ENCODE measurements at regions not wholly inside any gene's neighbourhood (a gene's known extent, or its start where the extent isn't known, plus 50 kb on each side); places are given as distances from the start of the nearest gene placed in this dataset.

DNA sequence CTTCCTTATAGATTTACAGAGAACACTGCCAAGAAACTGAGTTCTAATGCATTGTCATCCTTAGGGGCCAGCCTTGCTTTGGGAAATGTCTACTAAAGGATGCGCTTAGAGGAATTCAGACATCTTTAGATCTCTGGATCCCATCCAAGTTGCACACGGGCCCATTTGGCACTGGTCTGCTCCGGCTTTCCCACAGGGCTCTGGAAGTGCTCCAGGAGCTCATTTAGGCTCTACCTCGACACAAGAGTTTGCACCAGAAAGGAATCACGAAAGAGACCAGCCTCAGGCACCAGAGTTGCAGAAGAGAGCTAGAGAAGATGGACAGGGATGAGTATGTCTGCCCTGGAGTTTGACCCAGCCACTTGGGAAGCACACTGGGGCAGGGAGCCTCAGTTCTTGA lies 150.1 kb upstream of the TMEM72 start:
- TF ChIP-seq, protein P1, sequence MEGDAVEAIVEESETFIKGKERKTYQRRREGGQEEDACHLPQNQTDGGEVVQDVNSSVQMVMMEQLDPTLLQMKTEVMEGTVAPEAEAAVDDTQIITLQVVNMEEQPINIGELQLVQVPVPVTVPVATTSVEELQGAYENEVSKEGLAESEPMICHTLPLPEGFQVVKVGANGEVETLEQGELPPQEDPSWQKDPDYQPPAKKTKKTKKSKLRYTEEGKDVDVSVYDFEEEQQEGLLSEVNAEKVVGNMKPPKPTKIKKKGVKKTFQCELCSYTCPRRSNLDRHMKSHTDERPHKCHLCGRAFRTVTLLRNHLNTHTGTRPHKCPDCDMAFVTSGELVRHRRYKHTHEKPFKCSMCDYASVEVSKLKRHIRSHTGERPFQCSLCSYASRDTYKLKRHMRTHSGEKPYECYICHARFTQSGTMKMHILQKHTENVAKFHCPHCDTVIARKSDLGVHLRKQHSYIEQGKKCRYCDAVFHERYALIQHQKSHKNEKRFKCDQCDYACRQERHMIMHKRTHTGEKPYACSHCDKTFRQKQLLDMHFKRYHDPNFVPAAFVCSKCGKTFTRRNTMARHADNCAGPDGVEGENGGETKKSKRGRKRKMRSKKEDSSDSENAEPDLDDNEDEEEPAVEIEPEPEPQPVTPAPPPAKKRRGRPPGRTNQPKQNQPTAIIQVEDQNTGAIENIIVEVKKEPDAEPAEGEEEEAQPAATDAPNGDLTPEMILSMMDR (IDR thresholded peaks at IDR 0.05) = no peak
- TF ChIP-seq POLR2A (IDR thresholded peaks at IDR 0.05) = no peak

Measured in uterus (tissue), 2 donors.